Keratinocyte (primary cell): ENCODE measurements at regions not wholly inside any gene's neighbourhood (a gene's known extent, or its start where the extent isn't known, plus 50 kb on each side); places are given as distances from the start of the nearest gene placed in this dataset.

Experiments
- DNase-seq: peaks from one replicate; pipeline ENCODE4 v3.0.0-alpha.2; 2011; ENCODE audit warnings: low read depth, missing footprints, low spot score
- FAIRE-seq: peaks from 2 replicates; lab custom pipeline; 2011; peaks lifted over from hg19 to GRCh38; lab: Jason Lieb, UNC
- H2AFZ ChIP-seq: 2 replicates; pipeline ENCODE4 v1.6.0; 2012; ENCODE audit warnings: low read length, control low read depth, inconsistent platforms; ENCODE audit not compliant: control insufficient read depth
- H3K27ac ChIP-seq: 2 replicates; pipeline ENCODE4 v1.5.1; 2011; ENCODE audit warnings: low read length; ENCODE audit not compliant: control insufficient read depth, insufficient read depth
- H3K27me3 ChIP-seq: 3 replicates; pipeline ENCODE4 v1.6.0; 2011; ENCODE audit warnings: low read length; ENCODE audit not compliant: control insufficient read depth, insufficient read depth; ENCODE audit errors: extremely low read depth
- H3K36me3 ChIP-seq, 2 experiments: 2 replicates in 1 of 2; 3 replicates in 1 of 2; pipeline ENCODE4 v1.5.1; 2011; ENCODE audit warnings: low read length in 2 of 2, mild to moderate bottlenecking in 1 of 2; ENCODE audit not compliant: control insufficient read depth in 2 of 2, insufficient read depth in 2 of 2; ENCODE audit errors: extremely low read depth in 1 of 2
- H3K4me1 ChIP-seq: 3 replicates; pipeline ENCODE4 v1.5.1; 2011; ENCODE audit warnings: low read length; ENCODE audit not compliant: control insufficient read depth, insufficient read depth; ENCODE audit errors: extremely low read depth
- H3K4me2 ChIP-seq: 3 replicates; pipeline ENCODE4 v1.6.0; 2011; ENCODE audit warnings: low read depth, low read length; ENCODE audit not compliant: control insufficient read depth, insufficient read depth; ENCODE audit errors: extremely low read depth
- H3K4me3 ChIP-seq, 3 experiments: fragments of 200-600 bp in 1 of 3; sonication (generic) in 1 of 3; 2 replicates in 2 of 3; 3 replicates in 1 of 3; pipeline ENCODE4 v1.5.1; 2011 to 2016; ENCODE audit warnings: low read length in 3 of 3, mild to moderate bottlenecking in 3 of 3, control low read depth in 2 of 3, inconsistent platforms in 1 of 3, low read depth in 1 of 3, mixed read lengths in 1 of 3, mixed run types in 1 of 3, moderate library complexity in 1 of 3; ENCODE audit not compliant: control insufficient read depth in 2 of 3, insufficient read depth in 2 of 3; ENCODE audit errors: extremely low read depth in 1 of 3
- H3K79me2 ChIP-seq: 2 replicates; pipeline ENCODE4 v1.6.0; 2012; ENCODE audit warnings: low read length; ENCODE audit not compliant: control insufficient read depth, insufficient read depth
- H3K9ac ChIP-seq: 3 replicates; pipeline ENCODE4 v1.6.0; 2011; ENCODE audit warnings: low read length; ENCODE audit not compliant: control insufficient read depth, insufficient read depth; ENCODE audit errors: extremely low read depth
- H3K9me1 ChIP-seq: 3 replicates; pipeline ENCODE4 v1.6.0; 2011; ENCODE audit warnings: low read length; ENCODE audit not compliant: control insufficient read depth, insufficient read depth; ENCODE audit errors: extremely low read depth
- H3K9me3 ChIP-seq: 2 replicates; pipeline ENCODE4 v1.5.1; 2012; ENCODE audit warnings: low read depth, low read length; ENCODE audit not compliant: control insufficient read depth
- H4K20me1 ChIP-seq: 3 replicates; pipeline ENCODE4 v1.6.0; 2011; ENCODE audit warnings: low read length; ENCODE audit not compliant: control insufficient read depth, insufficient read depth; ENCODE audit errors: extremely low read depth
- CTCF ChIP-seq, 3 experiments: IDR thresholded peaks in 1 of 3; conservative IDR thresholded peaks in 1 of 3; optimal IDR thresholded peaks in 1 of 3; 2 replicates in 2 of 3; 3 replicates in 1 of 3; pipeline versions ENCODE3 to v1.5.1; 2011; ENCODE audit warnings: low read length in 3 of 3, mild to moderate bottlenecking in 3 of 3, moderate library complexity in 2 of 3, control low read depth in 1 of 3, inconsistent platforms in 1 of 3; ENCODE audit not compliant: insufficient read depth in 2 of 3; ENCODE audit errors: extremely low read depth in 1 of 3
- EZH2 ChIP-seq: IDR thresholded peaks from one replicate; pipeline ENCODE4 v1.6.1; 2012; ENCODE audit warnings: inconsistent platforms, mild to moderate bottlenecking, low read length, moderate library complexity
- dilution Hi-C: fragments of 300-500 bp; cut with MboI; formaldehyde crosslinking; loops from one replicate; pipeline ENCODE4 v1.7.0; 2020; ENCODE audit warnings: low sequenced_read_pairs; ENCODE audit not compliant: extremely low pct_ligation_motif_present

DNA sequence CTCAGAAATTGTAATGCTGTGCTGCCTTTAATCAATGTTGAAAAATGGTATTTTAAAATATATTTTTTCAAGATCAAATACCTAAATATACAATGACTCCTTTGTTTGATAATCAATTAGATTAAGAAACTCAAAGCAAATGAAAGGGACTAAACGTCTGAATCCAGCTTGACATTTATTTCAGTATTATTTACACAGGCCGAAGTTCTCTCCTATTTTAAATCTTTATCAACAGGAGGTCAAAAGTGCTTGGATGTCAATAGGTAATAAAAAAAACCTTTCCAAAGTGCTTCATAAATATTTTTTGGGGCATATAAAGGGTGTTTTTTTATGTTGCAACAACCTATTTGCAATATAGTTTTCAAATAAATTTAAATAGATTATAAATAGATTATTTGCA lies 1201.7 kb upstream of the SLC39A10 start:
- Histone ChIP-seq H2AFZ (no peak overlapping the region), H3K27ac (no peak overlapping the region), H3K9me3 (no peaks in the 10 kb centered on the region), H3K4me2 (no peak overlapping the region), H3K9me1 (no peaks in the 10 kb centered on the region), H3K36me3 (no peaks in the 10 kb centered on the region), H3K27me3 (no peaks in the 10 kb centered on the region), H3K4me3 (no peak overlapping the region), H3K4me1 (no peaks in the 10 kb centered on the region), H3K79me2 (no peaks in the 10 kb centered on the region), H3K9ac (no peak overlapping the region), H4K20me1 (no peaks in the 10 kb centered on the region)
- TF ChIP-seq CTCF (optimal IDR thresholded peaks at IDR 0.05 in 1 of 3, IDR thresholded peaks at IDR 0.05 in 1 of 3, conservative IDR thresholded peaks at IDR 0.05 in 1 of 3; ENCODE audit: extremely low read depth in 1 of 3, insufficient read depth in 2 of 3, low read length in 3 of 3) (no peak), EZH2 (no peak)
- no peak for FAIRE-seq
- dilution Hi-C loops: no loop called here
- no peak for DNase-seq

- H3K36me3 ChIP-seq: no peaks in the 10 kb centered on the region
- H3K9me3 ChIP-seq: no peaks in the 10 kb centered on the region
- H3K79me2 ChIP-seq: no peaks in the 10 kb centered on the region
- no peaks in the 10 kb centered on the region for H4K20me1 ChIP-seq
- no peak overlapping the region for H3K4me3 ChIP-seq
- H2AFZ ChIP-seq: no peak overlapping the region
- H3K27me3 ChIP-seq: no peaks in the 10 kb centered on the region
- no peak for FAIRE-seq
- dilution Hi-C loops: no loop called here
- TF ChIP-seq CTCF (optimal IDR thresholded peaks at IDR 0.05 in 1 of 3, IDR thresholded peaks at IDR 0.05 in 1 of 3, conservative IDR thresholded peaks at IDR 0.05 in 1 of 3; ENCODE audit: extremely low read depth in 1 of 3, insufficient read depth in 2 of 3, low read length in 3 of 3): no peak
- TF ChIP-seq EZH2: no peak
- DNase-seq: no peak
- no peaks in the 10 kb centered on the region for H3K9me1 ChIP-seq
- H3K4me1 ChIP-seq: no peaks in the 10 kb centered on the region
- no peak overlapping the region for H3K4me2 ChIP-seq
- H3K27ac ChIP-seq: no peak overlapping the region
- no peak overlapping the region for H3K9ac ChIP-seq
Observed at GRCh38 chr2:194452504-194452903, 1204.5 kb upstream of the SLC39A10 start.
